ENCODE measurements at regions not wholly inside any gene's neighbourhood (a gene's known extent, or its start where the extent isn't known, plus 50 kb on each side); places are given as distances from the start of the nearest gene placed in this dataset.

- 45% methylated on average over 2 of the region's 3 CpGs for WGBS
- intact Hi-C loops (cut with DNase I) = no loop called here
- no peak for DNase-seq (ENCODE audit: extremely low spot score)
- no peaks in the 10 kb centered on the region for H3K27me3 ChIP-seq
- TF ChIP-seq EP300 (IDR thresholded peaks at IDR 0.05) = no peak
- no peak overlapping the region for H3K4me3 ChIP-seq
- no peaks in the 10 kb centered on the region for H3K4me1 ChIP-seq
- no peaks in the 10 kb centered on the region for H3K9me3 ChIP-seq
- no peak overlapping the region for H3K27ac ChIP-seq (replicated peaks in 1 of 4)
- H3K36me3 ChIP-seq = no peaks in the 10 kb centered on the region
Observed at GRCh38 chrX:98523026-98523425, 1639.3 kb downstream of the RPA4 start.

GRCh38 chrX:98523521-98523920 is 1639.8 kb downstream of the RPA4 start:
- Histone ChIP-seq H3K27me3 (no peaks in the 10 kb centered on the region), H3K27ac (replicated peaks in 1 of 4) (no peak overlapping the region), H3K9me3 (no peaks in the 10 kb centered on the region), H3K4me1 (no peaks in the 10 kb centered on the region), H3K36me3 (no peaks in the 10 kb centered on the region), H3K4me3 (no peak overlapping the region)
- WGBS = 83% methylated on average over 3 of the region's 3 CpGs
- intact Hi-C loops (cut with DNase I) = no loop called here
- no peak for DNase-seq (ENCODE audit: extremely low spot score)
- TF ChIP-seq POLR2AphosphoS5 (IDR thresholded peaks at IDR 0.05) (no peak), POLR2A (IDR thresholded peaks at IDR 0.05; ENCODE audit: low read depth) (no peak), EP300 (IDR thresholded peaks at IDR 0.05) (no peak)

- Histone ChIP-seq H3K27ac (replicated peaks in 1 of 4) (no peak overlapping the region), H3K27me3 (no peaks in the 10 kb centered on the region), H3K4me1 (no peaks in the 10 kb centered on the region), H3K4me3 (no peak overlapping the region), H3K36me3 (no peaks in the 10 kb centered on the region), H3K9me3 (no peaks in the 10 kb centered on the region)
- WGBS = 68% methylated on average over 2 of the region's 2 CpGs
- intact Hi-C loops (cut with DNase I) = no loop called here
- TF ChIP-seq EP300 (IDR thresholded peaks at IDR 0.05) (no peak), CTCF (IDR thresholded peaks at IDR 0.05) (no peak), POLR2AphosphoS5 (IDR thresholded peaks at IDR 0.05) (no peak), POLR2A (IDR thresholded peaks at IDR 0.05; ENCODE audit: low read depth) (no peak)
- DNase-seq (ENCODE audit: extremely low spot score) = no peak
Observed at GRCh38 chrX:98548519-98548918, 1664.8 kb downstream of the RPA4 start.

GRCh38 chrX:98568795-98569194 is 1685.1 kb downstream of the RPA4 start:
- Histone ChIP-seq H3K36me3 (no peaks in the 10 kb centered on the region), H3K27ac (replicated peaks in 1 of 4) (no peak overlapping the region), H3K27me3 (no peaks in the 10 kb centered on the region), H3K9me3 (no peaks in the 10 kb centered on the region), H3K4me1 (no peaks in the 10 kb centered on the region), H3K4me3 (no peak overlapping the region)
- no peak for DNase-seq (ENCODE audit: extremely low spot score)
- 71% methylated on average over 2 of the region's 2 CpGs for WGBS
- intact Hi-C loops (cut with DNase I) = no loop called here
- TF ChIP-seq POLR2A (IDR thresholded peaks at IDR 0.05; ENCODE audit: low read depth) (no peak), POLR2AphosphoS5 (IDR thresholded peaks at IDR 0.05) (no peak), CTCF (IDR thresholded peaks at IDR 0.05) (no peak), EP300 (IDR thresholded peaks at IDR 0.05) (no peak)

GRCh38 chrX:98605941-98606340 is 1722.2 kb downstream of the RPA4 start:
- H3K27me3 ChIP-seq = no peaks in the 10 kb centered on the region
- no peak overlapping the region for H3K4me3 ChIP-seq
- H3K4me1 ChIP-seq = no peaks in the 10 kb centered on the region
- no peak overlapping the region for H3K27ac ChIP-seq (replicated peaks in 1 of 4)
- no peaks in the 10 kb centered on the region for H3K36me3 ChIP-seq
- TF ChIP-seq CTCF (IDR thresholded peaks at IDR 0.05) (no peak), EP300 (IDR thresholded peaks at IDR 0.05) (no peak), POLR2AphosphoS5 (IDR thresholded peaks at IDR 0.05) (no peak), POLR2A (IDR thresholded peaks at IDR 0.05; ENCODE audit: low read depth) (no peak)
- WGBS = 52% methylated on average over 1 of the region's 1 CpG
- no peak for DNase-seq (ENCODE audit: extremely low spot score)
- no peaks in the 10 kb centered on the region for H3K9me3 ChIP-seq
- intact Hi-C loops (cut with DNase I) = no loop called here

GRCh38 chrX:98607739-98608138 is 1724.0 kb downstream of the RPA4 start:
- DNase-seq (ENCODE audit: extremely low spot score) = no peak
- no peaks in the 10 kb centered on the region for H3K4me1 ChIP-seq
- H3K27me3 ChIP-seq = no peaks in the 10 kb centered on the region
- intact Hi-C loops (cut with DNase I) = no loop called here
- H3K4me3 ChIP-seq = no peak overlapping the region
- TF ChIP-seq CTCF (IDR thresholded peaks at IDR 0.05) (no peak), POLR2A (IDR thresholded peaks at IDR 0.05; ENCODE audit: low read depth) (no peak), POLR2AphosphoS5 (IDR thresholded peaks at IDR 0.05) (no peak), EP300 (IDR thresholded peaks at IDR 0.05) (no peak)
- no peak overlapping the region for H3K27ac ChIP-seq (replicated peaks in 1 of 4)
- H3K9me3 ChIP-seq = no peaks in the 10 kb centered on the region
- WGBS = 54% methylated on average over 2 of the region's 2 CpGs
- H3K36me3 ChIP-seq = no peaks in the 10 kb centered on the region

Measured in esophagus muscularis mucosa (tissue), 4 donors.